ENCODE measurements at regions not wholly inside any gene's neighbourhood (a gene's known extent, or its start where the extent isn't known, plus 50 kb on each side); places are given as distances from the start of the nearest gene placed in this dataset.

DNA sequence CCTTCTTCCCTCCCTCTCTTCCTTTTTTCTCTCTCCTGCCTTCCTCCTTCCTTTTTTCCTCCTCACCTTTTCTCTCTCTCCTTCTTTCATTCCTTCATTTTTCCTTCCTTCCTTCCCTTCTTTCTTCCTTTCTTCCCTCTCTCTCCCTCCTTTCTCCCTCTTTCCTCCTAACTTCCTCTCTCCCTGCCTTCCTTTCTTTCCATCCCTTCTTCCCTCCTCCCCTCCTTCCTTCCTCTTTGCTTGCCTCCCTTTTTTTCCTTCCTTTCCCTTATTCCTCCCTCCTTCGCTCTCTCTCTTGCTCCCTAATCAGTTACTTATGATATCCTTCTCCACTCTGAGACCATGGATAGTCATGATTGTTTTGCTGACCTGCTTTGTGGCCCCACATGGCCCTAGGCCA lies 56.7 kb upstream of the PUDP start:
- Histone ChIP-seq H3K4me1 (ENCODE audit: control extremely low read depth in 1 of 4, control insufficient read depth in 4 of 4, insufficient read depth in 4 of 4, low read length in 3 of 4) (no peaks in the 10 kb centered on the region), H3K27me3 (replicated peaks in 2 of 5; ENCODE audit: control insufficient read depth in 4 of 5, insufficient read depth in 5 of 5, low read length in 4 of 5) (no peaks in the 10 kb centered on the region), H3K27ac (ENCODE audit: insufficient read depth in 1 of 2, low read depth in 1 of 2, low read length in 2 of 2, poor library complexity in 1 of 2, severe bottlenecking in 2 of 2) (no peak overlapping the region), H3K4me3 (ENCODE audit: control insufficient read depth in 1 of 7, extremely low read depth in 1 of 7, insufficient read depth in 4 of 7, low read depth in 2 of 7, low read length in 6 of 7) (no peak overlapping the region), H3K9me3 (ENCODE audit: control extremely low read depth in 1 of 5, control insufficient read depth in 4 of 5, insufficient read depth in 2 of 5, low read depth in 1 of 5, low read length in 4 of 5) (no peaks in the 10 kb centered on the region), H3K36me3 (ENCODE audit: control insufficient read depth in 4 of 4, insufficient read depth in 4 of 4, low read length in 3 of 4) (no peaks in the 10 kb centered on the region)
- ChIA-PET CTCF (no interaction called here), POLR2A (no interaction called here)
- no peak for DNase-seq
- WGBS (ENCODE audit: insufficient coverage), result 100% methylated on average over 1 of the region's 1 CpG

DNA sequence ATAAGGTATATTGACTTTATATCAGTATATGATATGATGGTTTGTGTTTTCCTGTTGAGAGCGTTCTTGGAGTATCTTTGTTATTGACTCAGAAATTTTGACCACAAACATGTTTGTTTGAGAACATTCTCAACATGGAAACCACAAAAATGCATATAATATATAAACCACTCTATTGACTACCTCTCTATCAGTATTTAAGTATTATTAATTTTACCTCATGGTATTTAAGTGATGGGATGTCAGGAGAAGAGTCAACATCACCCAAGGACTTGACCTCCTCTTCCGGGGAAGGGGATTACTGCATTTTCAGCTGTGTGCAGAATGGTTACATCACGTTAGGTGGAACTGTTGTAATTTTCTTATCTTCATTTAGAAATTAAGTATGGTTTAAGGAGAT lies 54.3 kb upstream of the PUDP start:
- Histone ChIP-seq H3K36me3 (ENCODE audit: control insufficient read depth in 4 of 4, insufficient read depth in 4 of 4, low read length in 3 of 4) (no peaks in the 10 kb centered on the region), H3K27me3 (replicated peaks in 2 of 5; ENCODE audit: control insufficient read depth in 4 of 5, insufficient read depth in 5 of 5, low read length in 4 of 5) (no peaks in the 10 kb centered on the region), H3K4me3 (ENCODE audit: control insufficient read depth in 1 of 7, extremely low read depth in 1 of 7, insufficient read depth in 4 of 7, low read depth in 2 of 7, low read length in 6 of 7) (no peak overlapping the region), H3K27ac (ENCODE audit: insufficient read depth in 1 of 2, low read depth in 1 of 2, low read length in 2 of 2, poor library complexity in 1 of 2, severe bottlenecking in 2 of 2) (no peak overlapping the region), H3K4me1 (ENCODE audit: control extremely low read depth in 1 of 4, control insufficient read depth in 4 of 4, insufficient read depth in 4 of 4, low read length in 3 of 4) (no peaks in the 10 kb centered on the region), H3K9me3 (ENCODE audit: control extremely low read depth in 1 of 5, control insufficient read depth in 4 of 5, insufficient read depth in 2 of 5, low read depth in 1 of 5, low read length in 4 of 5) (no peaks in the 10 kb centered on the region)
- WGBS (ENCODE audit: insufficient coverage), result 87% methylated on average over 2 of the region's 3 CpGs
- no peak for DNase-seq
- POLR2A ChIA-PET, result no interaction called here
- CTCF ChIA-PET, result no interaction called here

DNA sequence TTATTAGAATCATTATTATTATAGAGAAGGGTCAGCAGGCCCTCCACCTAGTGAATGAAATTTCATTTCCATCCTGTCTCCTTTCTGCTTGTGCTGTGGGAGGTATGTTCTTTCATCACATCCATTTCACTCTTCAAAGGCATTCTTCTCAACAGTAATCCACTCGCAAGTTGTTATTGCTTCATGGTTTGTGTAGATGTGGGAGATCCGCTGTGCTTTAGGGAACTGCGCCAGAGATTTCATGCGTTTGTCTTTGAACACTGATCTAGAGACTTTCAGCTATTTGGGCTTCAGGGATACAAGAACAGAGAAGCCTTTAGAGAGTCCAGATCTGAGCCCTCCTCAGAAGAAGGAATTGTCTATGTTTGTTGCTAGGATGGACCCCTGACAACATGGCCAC lies 53.5 kb upstream of the PUDP start:
- no peaks in the 10 kb centered on the region for H3K4me1 ChIP-seq (ENCODE audit: control extremely low read depth in 1 of 4, control insufficient read depth in 4 of 4, insufficient read depth in 4 of 4, low read length in 3 of 4)
- no peaks in the 10 kb centered on the region for H3K36me3 ChIP-seq (ENCODE audit: control insufficient read depth in 4 of 4, insufficient read depth in 4 of 4, low read length in 3 of 4)
- H3K9me3 ChIP-seq (ENCODE audit: control extremely low read depth in 1 of 5, control insufficient read depth in 4 of 5, insufficient read depth in 2 of 5, low read depth in 1 of 5, low read length in 4 of 5), result no peaks in the 10 kb centered on the region
- H3K27ac ChIP-seq (ENCODE audit: insufficient read depth in 1 of 2, low read depth in 1 of 2, low read length in 2 of 2, poor library complexity in 1 of 2, severe bottlenecking in 2 of 2), result no peak overlapping the region
- 93% methylated on average over 2 of the region's 4 CpGs for WGBS (ENCODE audit: insufficient coverage)
- no peak for DNase-seq
- POLR2A ChIA-PET, result no interaction called here
- no peak overlapping the region for H3K4me3 ChIP-seq (ENCODE audit: control insufficient read depth in 1 of 7, extremely low read depth in 1 of 7, insufficient read depth in 4 of 7, low read depth in 2 of 7, low read length in 6 of 7)
- H3K27me3 ChIP-seq (replicated peaks in 2 of 5; ENCODE audit: control insufficient read depth in 4 of 5, insufficient read depth in 5 of 5, low read length in 4 of 5), result no peaks in the 10 kb centered on the region
- CTCF ChIA-PET, result no interaction called here

DNA sequence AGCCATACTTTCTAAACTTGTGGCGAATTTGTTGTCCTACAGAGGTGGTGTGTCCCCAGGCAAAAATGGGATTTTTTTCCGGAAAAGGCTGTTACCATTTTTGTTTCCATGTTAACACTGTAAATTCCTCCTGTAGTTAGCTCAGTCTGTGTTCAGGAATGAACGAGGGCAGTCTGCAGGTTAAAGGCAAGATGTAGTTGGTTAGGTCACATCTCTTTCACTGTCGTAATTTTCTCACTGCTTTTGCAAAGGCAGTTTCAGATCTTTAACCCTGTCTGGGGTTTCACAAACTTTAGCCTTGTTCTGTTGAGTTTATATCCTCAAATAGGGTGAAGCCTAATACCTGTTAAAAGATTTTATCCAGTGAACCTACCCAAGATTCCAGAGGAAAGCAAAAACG lies 50.5 kb upstream of the PUDP start:
- no peaks in the 10 kb centered on the region for H3K27me3 ChIP-seq (replicated peaks in 2 of 5; ENCODE audit: control insufficient read depth in 4 of 5, insufficient read depth in 5 of 5, low read length in 4 of 5)
- POLR2A ChIA-PET, result no interaction called here
- H3K36me3 ChIP-seq (ENCODE audit: control insufficient read depth in 4 of 4, insufficient read depth in 4 of 4, low read length in 3 of 4), result no peaks in the 10 kb centered on the region
- H3K4me3 ChIP-seq (ENCODE audit: control insufficient read depth in 1 of 7, extremely low read depth in 1 of 7, insufficient read depth in 4 of 7, low read depth in 2 of 7, low read length in 6 of 7), result no peak overlapping the region
- H3K27ac ChIP-seq (ENCODE audit: insufficient read depth in 1 of 2, low read depth in 1 of 2, low read length in 2 of 2, poor library complexity in 1 of 2, severe bottlenecking in 2 of 2), result no peak overlapping the region
- DNase-seq, result no peak
- WGBS (ENCODE audit: insufficient coverage), result 77% methylated on average over 5 of the region's 5 CpGs
- H3K4me1 ChIP-seq (ENCODE audit: control extremely low read depth in 1 of 4, control insufficient read depth in 4 of 4, insufficient read depth in 4 of 4, low read length in 3 of 4), result no peaks in the 10 kb centered on the region
- CTCF ChIA-PET, result no interaction called here
- no peaks in the 10 kb centered on the region for H3K9me3 ChIP-seq (ENCODE audit: control extremely low read depth in 1 of 5, control insufficient read depth in 4 of 5, insufficient read depth in 2 of 5, low read depth in 1 of 5, low read length in 4 of 5)

Measured in common myeloid progenitor, CD34-positive (primary cell).